Transverse colon (tissue), 4 donors: ENCODE measurements at regions not wholly inside any gene's neighbourhood (a gene's known extent, or its start where the extent isn't known, plus 50 kb on each side); places are given as distances from the start of the nearest gene placed in this dataset.

Experiments
- DNase-seq: peaks from one replicate; pipeline ENCODE4 v3.0.0-alpha.2; 2019
- H3K27ac ChIP-seq, 4 donors: fragments of 200-600 bp; sonication (generic); 2 replicates each; pipeline ENCODE4 v1.5.1; 2016 to 2018; ENCODE audit warnings: inconsistent platforms in 4 of 4
- H3K27me3 ChIP-seq: fragments of 200-600 bp; sonication (generic); 2 replicates; pipeline ENCODE4 v1.5.1; 2017; ENCODE audit warnings: inconsistent platforms
- H3K36me3 ChIP-seq, 4 donors: fragments of 200-600 bp; sonication (generic); 2 replicates each; pipeline ENCODE4 v1.5.1; 2017 to 2019; ENCODE audit warnings: inconsistent platforms in 4 of 4
- H3K4me1 ChIP-seq, 4 donors: fragments of 200-600 bp; sonication (generic); 2 replicates each; pipeline ENCODE4 v1.5.1; 2017 to 2020; ENCODE audit warnings: inconsistent platforms in 4 of 4
- H3K4me3 ChIP-seq, 4 donors: fragments of 200-600 bp; sonication (generic); 1 replicate in 1 of 4; 2 replicates in 3 of 4; pipeline versions ENCODE4 v1.5.1 to v1.6.1; 2017 to 2019; ENCODE audit warnings: inconsistent platforms in 4 of 4
- H3K9me3 ChIP-seq, 2 donors: fragments of 200-600 bp; sonication (generic); 2 replicates each; pipeline ENCODE4 v1.5.1; 2017 to 2019; ENCODE audit warnings: inconsistent platforms in 2 of 2
- CTCF ChIP-seq, 5 experiments: fragments of 200-600 bp in 3 of 5; fragments of 450-650 bp in 2 of 5; sonication (generic) in 3 of 5; IDR thresholded peaks; 1 replicate in 2 of 5; 2 replicates in 3 of 5; pipeline ENCODE4 v1.5.1; 2016 to 2017; ENCODE audit warnings: antibody characterized with exemption in 5 of 5, inconsistent platforms in 3 of 5, mild to moderate bottlenecking in 2 of 5, moderate library complexity in 1 of 5
- EP300 ChIP-seq: sonication (generic); formaldehyde crosslinking; IDR thresholded peaks from one replicate; pipeline ENCODE4 v1.6.1; 2017; ENCODE audit warnings: antibody characterized with exemption, low read depth
- POLR2A ChIP-seq: fragments of 450-650 bp; IDR thresholded peaks from one replicate; pipeline ENCODE4 v1.6.1; 2016; ENCODE audit warnings: antibody characterized with exemption, mild to moderate bottlenecking, moderate library complexity
- POLR2AphosphoS5 ChIP-seq, 3 donors: sonication (generic); formaldehyde crosslinking; IDR thresholded peaks; one replicate each; pipeline ENCODE4 v1.6.1; 2016; ENCODE audit warnings: antibody characterized with exemption in 3 of 3
- WGBS, 2 donors: methylation state at CpG; one replicate each; pipeline ENCODE4 v1.1.5; 2018; ENCODE audit warnings: low coverage in 1 of 2; 5-methylcytosine and 5-hydroxymethylcytosine counted together
- in situ Hi-C, 4 donors: fragments of 200-750 bp; cut with MboI; loops; one replicate each; pipeline versions ENCODE4 v1.15.0 to v1.15.1; 2017; ENCODE audit warnings: low sequenced_read_pairs in 3 of 4, low pct_ligation_motif_present in 1 of 4, low pct_unique_long_range_greater_than_20kb in 1 of 4
- intact Hi-C: fragments of 100-400 bp; cut with DNase I; formaldehyde crosslinking; loops from one replicate; pipeline ENCODE4 v1.15.1; 2023; ENCODE audit warnings: low total_unique reads

- WGBS, 2 donors, result 70 to 71% methylated on average over 1 to 2 of the region's 2 CpGs
These were observed 244.2 kb downstream of the ETS1 start for GRCh38 chr11:128343135-128343514.

GRCh38 chr11:128342511-128343134, 244.7 kb downstream of the ETS1 start:
- Histone ChIP-seq H3K36me3 (no peaks in the 10 kb centered on the region), H3K27ac (peak overlapping the region; percentile 59 to 67 (median 62)), H3K27me3 (no peaks in the 10 kb centered on the region), H3K4me3 (no peak overlapping the region), H3K9me3 (no peaks in the 10 kb centered on the region), H3K4me1 (peaks cover 0 to 18% (median 12%) of the 10 kb centered on the region in 4 donors)
- 21 to 53% methylated on average over 2 to 7 of the region's 7 CpGs for WGBS, 2 donors
- TF ChIP-seq CTCF (IDR thresholded peaks at IDR 0.05) (no peak), POLR2A (no peak), EP300 (no peak), POLR2AphosphoS5 (IDR thresholded peaks at IDR 0.05) (peak in 2 of 3 donors; percentile 14 to 31)
- DNase-seq, result peak; percentile 42
- intact Hi-C loops, result no loop called here
- in situ Hi-C loops, result no loop called here

More at GRCh38 chr11:128343135-128343514, 244.2 kb downstream of the ETS1 start:
- DNase-seq, result no peak
- in situ Hi-C loops (no loop called here), intact Hi-C loops (no loop called here)
- Histone ChIP-seq H3K36me3 (no peaks in the 10 kb centered on the region), H3K4me1 (peaks cover 0 to 18% (median 12%) of the 10 kb centered on the region in 4 donors), H3K9me3 (no peaks in the 10 kb centered on the region), H3K27ac (peak overlapping the region; percentile 59 to 67 (median 62)), H3K27me3 (no peaks in the 10 kb centered on the region), H3K4me3 (no peak overlapping the region)
- TF ChIP-seq CTCF (IDR thresholded peaks at IDR 0.05) (no peak), EP300 (no peak), POLR2AphosphoS5 (IDR thresholded peaks at IDR 0.05) (no peak), POLR2A (no peak)

GRCh38 chr11:128341280-128342248, 245.8 kb downstream of the ETS1 start:
- intact Hi-C loops, result no loop called here
- in situ Hi-C loops, result no loop called here
- peaks cover 0 to 18% (median 12%) of the 10 kb centered on the region in 4 donors for H3K4me1 ChIP-seq
- WGBS, 2 donors, result 79 to 84% methylated on average over 17 to 22 of the region's 22 CpGs
- H3K27me3 ChIP-seq, result no peaks in the 10 kb centered on the region
- H3K27ac ChIP-seq, result peak overlapping the region; percentile 59 to 67 (median 62)
- H3K4me3 ChIP-seq, result no peak overlapping the region
- TF ChIP-seq CTCF (IDR thresholded peaks at IDR 0.05), result no peak
- no peak for TF ChIP-seq EP300
- TF ChIP-seq POLR2A, result no peak
- TF ChIP-seq POLR2AphosphoS5 (IDR thresholded peaks at IDR 0.05), result no peak
- H3K36me3 ChIP-seq, result no peaks in the 10 kb centered on the region
- H3K9me3 ChIP-seq, result no peaks in the 10 kb centered on the region
- no peak for DNase-seq

- Histone ChIP-seq H3K36me3 (no peaks in the 10 kb centered on the region), H3K4me3 (no peak overlapping the region), H3K27ac (no peak overlapping the region), H3K4me1 (peaks cover 0 to 18% (median 12%) of the 10 kb centered on the region in 4 donors), H3K27me3 (no peaks in the 10 kb centered on the region), H3K9me3 (no peaks in the 10 kb centered on the region)
- intact Hi-C loops (no loop called here), in situ Hi-C loops (no loop called here)
- no peak for DNase-seq
- no peak for TF ChIP-seq POLR2A
- no peak for TF ChIP-seq POLR2AphosphoS5 (IDR thresholded peaks at IDR 0.05)
- no peak for TF ChIP-seq CTCF (IDR thresholded peaks at IDR 0.05)
- no peak for TF ChIP-seq EP300
- 89 to 91% methylated on average over 6 of the region's 6 CpGs for WGBS, 2 donors
These were observed 247.6 kb downstream of the ETS1 start for GRCh38 chr11:128339792-128340191.
